Fibroblast of lung (primary cell): ENCODE measurements at regions not wholly inside any gene's neighbourhood (a gene's known extent, or its start where the extent isn't known, plus 50 kb on each side); places are given as distances from the start of the nearest gene placed in this dataset.

Experiments used
- DNase-seq, 2 donors: peaks; one replicate each; pipeline versions ENCODE4 v3.0.0 to v3.0.0-alpha.2; 2010; ENCODE audit warnings: low read depth in 2 of 2
- H2AFZ ChIP-seq: 2 replicates; pipeline ENCODE4 v1.5.1; 2012; ENCODE audit warnings: low read length, control low read depth, inconsistent platforms
- H3K27ac ChIP-seq: 2 replicates; pipeline ENCODE4 v1.5.1; 2011; ENCODE audit warnings: low read length, control low read depth; ENCODE audit not compliant: insufficient read depth
- H3K27me3 ChIP-seq: 2 replicates; pipeline ENCODE4 v1.5.1; 2011; ENCODE audit warnings: mild to moderate bottlenecking, low read length; ENCODE audit not compliant: control insufficient read depth, insufficient read depth
- H3K36me3 ChIP-seq: 2 replicates; pipeline ENCODE4 v1.5.1; 2011; ENCODE audit warnings: low read length; ENCODE audit not compliant: control insufficient read depth, insufficient read depth
- H3K4me1 ChIP-seq: 2 replicates; pipeline ENCODE4 v1.5.1; 2011; ENCODE audit warnings: low read length; ENCODE audit not compliant: control insufficient read depth, insufficient read depth; ENCODE audit errors: extremely low read depth
- H3K4me2 ChIP-seq: 2 replicates; pipeline ENCODE4 v1.5.1; 2011; ENCODE audit warnings: low read length, control low read depth; ENCODE audit not compliant: insufficient read depth; ENCODE audit errors: extremely low read depth
- H3K4me3 ChIP-seq, 4 experiments: fragments of 200-600 bp in 1 of 4; sonication (generic) in 1 of 4; replicated peaks in 1 of 4; 2 replicates each; pipeline ENCODE4 v1.5.1; 2011 to 2016; ENCODE audit warnings: low read length in 4 of 4, low read depth in 3 of 4, mild to moderate bottlenecking in 3 of 4, control low read depth in 2 of 4, inconsistent platforms in 1 of 4, mixed read lengths in 1 of 4; ENCODE audit not compliant: insufficient read depth in 1 of 4; ENCODE audit errors: control extremely low read depth in 1 of 4
- H3K79me2 ChIP-seq: 2 replicates; pipeline ENCODE4 v1.5.1; 2012; ENCODE audit warnings: mild to moderate bottlenecking, low read length, inconsistent platforms; ENCODE audit not compliant: control insufficient read depth, insufficient read depth
- H3K9ac ChIP-seq: 2 replicates; pipeline ENCODE4 v1.5.1; 2011; ENCODE audit warnings: mild to moderate bottlenecking, low read length, control low read depth; ENCODE audit not compliant: insufficient read depth
- H3K9me3 ChIP-seq: 2 replicates; pipeline ENCODE4 v1.5.1; 2012; ENCODE audit warnings: low read depth, low read length; ENCODE audit not compliant: control insufficient read depth, insufficient read depth
- H4K20me1 ChIP-seq: 2 replicates; pipeline ENCODE4 v1.5.1; 2011; ENCODE audit warnings: low read length; ENCODE audit not compliant: control insufficient read depth, insufficient read depth; ENCODE audit errors: extremely low read depth
- EZH2 ChIP-seq: IDR thresholded peaks from 2 replicates; pipeline ENCODE4 v1.5.1; 2012; ENCODE audit warnings: low read length, control low read depth, mild to moderate bottlenecking; ENCODE audit errors: missing control alignments
- TF ChIP-seq, protein P1 (sequence below), 2 donors: IDR thresholded peaks in 1 of 2; conservative IDR thresholded peaks in 1 of 2; 1 replicate in 1 of 2; 2 replicates in 1 of 2; pipeline ENCODE4 v1.5.1; 2011 to 2012; ENCODE audit warnings: low read length in 2 of 2, control low read depth in 1 of 2, inconsistent platforms in 1 of 2, low read depth in 1 of 2, mild to moderate bottlenecking in 1 of 2

DNA sequence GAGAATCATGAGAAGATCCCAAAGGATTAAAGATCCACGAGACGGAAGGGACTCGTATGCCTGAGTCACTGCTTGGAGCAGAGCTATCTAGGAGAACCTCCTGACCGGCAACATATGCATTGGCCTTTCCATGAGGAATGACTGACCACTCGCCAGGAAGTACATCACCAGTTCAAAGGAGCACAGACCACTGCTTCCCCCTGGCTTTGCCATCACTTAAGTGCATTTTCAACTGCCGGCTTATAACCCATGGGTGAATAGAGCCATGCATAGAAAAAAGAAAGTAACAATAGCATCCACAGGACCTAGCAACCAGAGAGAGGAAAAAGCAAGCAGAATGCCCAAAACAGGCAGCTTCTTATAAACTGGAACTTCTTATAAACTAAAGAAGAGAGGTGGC, 98.3 kb upstream of the ZC3H12C start:
- Histone ChIP-seq H3K9me3 (no peaks in the 10 kb centered on the region), H3K27ac (no peak overlapping the region), H3K4me3 (no peak overlapping the region), H3K27me3 (no peaks in the 10 kb centered on the region), H3K9ac (no peak overlapping the region), H2AFZ (no peak overlapping the region), H3K4me2 (no peak overlapping the region), H3K4me1 (no peaks in the 10 kb centered on the region), H4K20me1 (no peaks in the 10 kb centered on the region), H3K79me2 (no peaks in the 10 kb centered on the region), H3K36me3 (no peaks in the 10 kb centered on the region)
- DNase-seq: no peak
- TF ChIP-seq, protein P1, sequence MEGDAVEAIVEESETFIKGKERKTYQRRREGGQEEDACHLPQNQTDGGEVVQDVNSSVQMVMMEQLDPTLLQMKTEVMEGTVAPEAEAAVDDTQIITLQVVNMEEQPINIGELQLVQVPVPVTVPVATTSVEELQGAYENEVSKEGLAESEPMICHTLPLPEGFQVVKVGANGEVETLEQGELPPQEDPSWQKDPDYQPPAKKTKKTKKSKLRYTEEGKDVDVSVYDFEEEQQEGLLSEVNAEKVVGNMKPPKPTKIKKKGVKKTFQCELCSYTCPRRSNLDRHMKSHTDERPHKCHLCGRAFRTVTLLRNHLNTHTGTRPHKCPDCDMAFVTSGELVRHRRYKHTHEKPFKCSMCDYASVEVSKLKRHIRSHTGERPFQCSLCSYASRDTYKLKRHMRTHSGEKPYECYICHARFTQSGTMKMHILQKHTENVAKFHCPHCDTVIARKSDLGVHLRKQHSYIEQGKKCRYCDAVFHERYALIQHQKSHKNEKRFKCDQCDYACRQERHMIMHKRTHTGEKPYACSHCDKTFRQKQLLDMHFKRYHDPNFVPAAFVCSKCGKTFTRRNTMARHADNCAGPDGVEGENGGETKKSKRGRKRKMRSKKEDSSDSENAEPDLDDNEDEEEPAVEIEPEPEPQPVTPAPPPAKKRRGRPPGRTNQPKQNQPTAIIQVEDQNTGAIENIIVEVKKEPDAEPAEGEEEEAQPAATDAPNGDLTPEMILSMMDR (conservative IDR thresholded peaks at IDR 0.05 in 1 of 2, IDR thresholded peaks at IDR 0.05 in 1 of 2; ENCODE audit: low read depth in 1 of 2, low read length in 2 of 2): no peak
- TF ChIP-seq EZH2: no peak

DNA sequence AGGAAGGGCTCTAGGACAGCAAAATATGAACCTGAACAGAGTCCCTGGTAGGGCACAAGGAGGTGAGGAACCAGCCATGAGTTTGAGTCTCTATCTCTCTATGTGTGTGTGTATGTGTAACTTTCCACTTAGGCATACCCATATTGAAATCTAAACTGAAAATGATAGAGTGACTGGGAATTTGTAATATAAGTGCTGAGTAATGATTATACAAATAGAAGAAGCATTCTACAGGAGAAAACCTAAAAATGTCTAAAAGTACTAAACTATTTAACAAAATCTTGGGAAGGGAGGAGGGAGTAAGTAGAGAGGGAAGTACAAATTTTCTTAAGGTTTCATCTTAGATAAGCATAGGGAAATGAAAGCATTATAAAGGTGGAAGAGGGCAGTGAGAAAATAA, 97.1 kb upstream of the ZC3H12C start:
- no peaks in the 10 kb centered on the region for H3K9me3 ChIP-seq
- H3K27me3 ChIP-seq: no peaks in the 10 kb centered on the region
- no peak overlapping the region for H3K9ac ChIP-seq
- DNase-seq: no peak
- H3K4me3 ChIP-seq: no peak overlapping the region
- H3K79me2 ChIP-seq: no peaks in the 10 kb centered on the region
- no peaks in the 10 kb centered on the region for H3K36me3 ChIP-seq
- no peak overlapping the region for H3K4me2 ChIP-seq
- no peak overlapping the region for H2AFZ ChIP-seq
- no peaks in the 10 kb centered on the region for H4K20me1 ChIP-seq
- H3K4me1 ChIP-seq: no peaks in the 10 kb centered on the region
- no peak for TF ChIP-seq EZH2
- TF ChIP-seq, protein P1 (conservative IDR thresholded peaks at IDR 0.05 in 1 of 2, IDR thresholded peaks at IDR 0.05 in 1 of 2; ENCODE audit: low read depth in 1 of 2, low read length in 2 of 2): no peak
- no peak overlapping the region for H3K27ac ChIP-seq

DNA sequence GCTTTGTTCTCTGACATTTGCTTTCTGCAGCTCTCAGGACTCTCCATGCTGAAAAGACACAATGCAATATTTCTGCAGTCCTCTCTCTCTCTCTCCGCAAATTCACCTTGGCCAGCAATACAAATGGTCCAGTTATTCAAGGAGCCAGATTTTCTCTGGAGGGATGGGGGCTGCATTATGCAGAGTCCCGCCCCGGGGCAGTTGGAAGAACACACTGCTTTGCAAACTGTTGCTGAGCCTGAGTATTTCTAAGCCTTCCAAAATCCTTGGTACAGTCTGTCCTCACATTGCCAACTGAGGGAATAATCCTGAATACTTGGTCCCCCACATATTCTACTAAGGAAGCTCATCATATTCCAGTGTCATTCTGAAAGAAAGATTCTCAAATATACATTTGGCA, 94.3 kb upstream of the ZC3H12C start:
- no peaks in the 10 kb centered on the region for H3K79me2 ChIP-seq
- TF ChIP-seq, protein P1 (conservative IDR thresholded peaks at IDR 0.05 in 1 of 2, IDR thresholded peaks at IDR 0.05 in 1 of 2; ENCODE audit: low read depth in 1 of 2, low read length in 2 of 2): no peak
- no peak for TF ChIP-seq EZH2
- H3K4me3 ChIP-seq: no peak overlapping the region
- H3K9ac ChIP-seq: no peak overlapping the region
- H3K27ac ChIP-seq: no peak overlapping the region
- H3K36me3 ChIP-seq: no peaks in the 10 kb centered on the region
- no peak overlapping the region for H2AFZ ChIP-seq
- H3K27me3 ChIP-seq: no peaks in the 10 kb centered on the region
- no peaks in the 10 kb centered on the region for H3K9me3 ChIP-seq
- no peak overlapping the region for H3K4me2 ChIP-seq
- H4K20me1 ChIP-seq: no peaks in the 10 kb centered on the region
- H3K4me1 ChIP-seq: no peaks in the 10 kb centered on the region
- no peak for DNase-seq
